ENCODE measurements at regions not wholly inside any gene's neighbourhood (a gene's known extent, or its start where the extent isn't known, plus 50 kb on each side); places are given as distances from the start of the nearest gene placed in this dataset.

DNA sequence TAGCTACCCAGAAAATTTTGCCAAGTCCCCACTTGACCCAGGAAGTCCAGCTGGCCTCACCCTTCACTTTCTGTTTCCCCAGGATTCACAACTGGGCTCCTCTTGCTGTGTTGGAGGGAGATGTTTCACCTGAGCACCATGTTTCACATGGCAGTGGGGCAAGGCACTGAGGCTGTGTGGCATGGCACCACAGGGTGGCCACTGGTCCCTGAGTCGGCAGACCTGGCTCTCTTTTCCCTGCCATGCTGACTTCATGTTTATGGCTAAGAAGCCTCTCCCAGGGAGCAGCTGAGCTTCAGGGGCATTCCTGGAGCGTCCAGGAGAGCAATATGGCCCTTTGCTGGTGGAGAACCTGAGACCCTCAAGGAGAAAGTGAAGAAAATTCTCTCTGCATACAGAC is 266.9 kb downstream of the RPS24 start:
- Histone ChIP-seq H3K27ac (peak overlapping the region in 2 of 5 donors; percentile 70 to 81), H3K36me3 (replicated peaks in 1 of 2) (no peaks in the 10 kb centered on the region), H3K4me1 (replicated peaks in 1 of 2) (peaks cover 0 to 17% of the 10 kb centered on the region in 2 donors), H3K4me3 (no peak overlapping the region), H3K9me3 (replicated peaks in 1 of 3) (no peaks in the 10 kb centered on the region), H3K27me3 (no peaks in the 10 kb centered on the region)
- TF ChIP-seq, protein P1, sequence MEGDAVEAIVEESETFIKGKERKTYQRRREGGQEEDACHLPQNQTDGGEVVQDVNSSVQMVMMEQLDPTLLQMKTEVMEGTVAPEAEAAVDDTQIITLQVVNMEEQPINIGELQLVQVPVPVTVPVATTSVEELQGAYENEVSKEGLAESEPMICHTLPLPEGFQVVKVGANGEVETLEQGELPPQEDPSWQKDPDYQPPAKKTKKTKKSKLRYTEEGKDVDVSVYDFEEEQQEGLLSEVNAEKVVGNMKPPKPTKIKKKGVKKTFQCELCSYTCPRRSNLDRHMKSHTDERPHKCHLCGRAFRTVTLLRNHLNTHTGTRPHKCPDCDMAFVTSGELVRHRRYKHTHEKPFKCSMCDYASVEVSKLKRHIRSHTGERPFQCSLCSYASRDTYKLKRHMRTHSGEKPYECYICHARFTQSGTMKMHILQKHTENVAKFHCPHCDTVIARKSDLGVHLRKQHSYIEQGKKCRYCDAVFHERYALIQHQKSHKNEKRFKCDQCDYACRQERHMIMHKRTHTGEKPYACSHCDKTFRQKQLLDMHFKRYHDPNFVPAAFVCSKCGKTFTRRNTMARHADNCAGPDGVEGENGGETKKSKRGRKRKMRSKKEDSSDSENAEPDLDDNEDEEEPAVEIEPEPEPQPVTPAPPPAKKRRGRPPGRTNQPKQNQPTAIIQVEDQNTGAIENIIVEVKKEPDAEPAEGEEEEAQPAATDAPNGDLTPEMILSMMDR (IDR thresholded peaks at IDR 0.05): no peak
- no peak for TF ChIP-seq POLR2A (IDR thresholded peaks at IDR 0.05)
- WGBS, 4 donors: 90 to 100% (median 98%) methylated on average over 1 to 2 of the region's 2 CpGs
- intact Hi-C loops (cut with DNase I): loop anchor here in 1 of 2 donors (10.0 kb wide), 1 partner anchor 256 kb away; no protein-coding TSS in a partner anchor
- DNase-seq: peak in 2 of 7 donors; percentile 11 to 48

DNA sequence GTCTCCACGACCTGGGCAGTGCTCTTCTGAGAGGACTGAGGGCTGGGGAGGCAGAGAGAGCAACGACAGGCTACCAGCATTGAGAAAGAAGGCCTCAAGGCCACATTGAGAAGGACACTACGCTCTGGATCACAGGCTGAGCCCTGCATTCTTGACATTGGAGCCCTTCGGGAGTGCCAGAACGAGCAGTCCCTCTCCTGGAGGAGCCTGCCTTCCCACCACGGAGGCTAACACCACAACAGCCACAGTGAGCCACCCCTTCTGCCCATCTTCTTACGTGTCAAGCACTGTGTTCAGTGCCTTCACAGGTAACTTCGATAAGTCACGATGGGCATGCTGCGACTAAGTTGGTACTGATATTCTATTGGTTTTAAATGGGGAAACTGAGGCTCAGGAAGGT is 267.8 kb downstream of the RPS24 start:
- peak in 3 of 7 donors; percentile 16 to 57 (median 41) for DNase-seq
- 69 to 84% (median 78%) methylated on average over 7 to 10 of the region's 10 CpGs for WGBS, 4 donors
- TF ChIP-seq POLR2A (IDR thresholded peaks at IDR 0.05): no peak
- TF ChIP-seq, protein P1 (IDR thresholded peaks at IDR 0.05): no peak
- H3K4me1 ChIP-seq (replicated peaks in 1 of 2): peaks cover 0 to 17% of the 10 kb centered on the region in 2 donors
- intact Hi-C loops (cut with DNase I): loop anchor here in 1 of 2 donors (10.0 kb wide), 1 partner anchor 257 kb away; no protein-coding TSS in a partner anchor
- H3K36me3 ChIP-seq (replicated peaks in 1 of 2): no peaks in the 10 kb centered on the region
- no peaks in the 10 kb centered on the region for H3K9me3 ChIP-seq (replicated peaks in 1 of 3)
- no peaks in the 10 kb centered on the region for H3K27me3 ChIP-seq
- no peak overlapping the region for H3K4me3 ChIP-seq
- peak overlapping the region in 1 of 5 donors; percentile 89 for H3K27ac ChIP-seq

DNA sequence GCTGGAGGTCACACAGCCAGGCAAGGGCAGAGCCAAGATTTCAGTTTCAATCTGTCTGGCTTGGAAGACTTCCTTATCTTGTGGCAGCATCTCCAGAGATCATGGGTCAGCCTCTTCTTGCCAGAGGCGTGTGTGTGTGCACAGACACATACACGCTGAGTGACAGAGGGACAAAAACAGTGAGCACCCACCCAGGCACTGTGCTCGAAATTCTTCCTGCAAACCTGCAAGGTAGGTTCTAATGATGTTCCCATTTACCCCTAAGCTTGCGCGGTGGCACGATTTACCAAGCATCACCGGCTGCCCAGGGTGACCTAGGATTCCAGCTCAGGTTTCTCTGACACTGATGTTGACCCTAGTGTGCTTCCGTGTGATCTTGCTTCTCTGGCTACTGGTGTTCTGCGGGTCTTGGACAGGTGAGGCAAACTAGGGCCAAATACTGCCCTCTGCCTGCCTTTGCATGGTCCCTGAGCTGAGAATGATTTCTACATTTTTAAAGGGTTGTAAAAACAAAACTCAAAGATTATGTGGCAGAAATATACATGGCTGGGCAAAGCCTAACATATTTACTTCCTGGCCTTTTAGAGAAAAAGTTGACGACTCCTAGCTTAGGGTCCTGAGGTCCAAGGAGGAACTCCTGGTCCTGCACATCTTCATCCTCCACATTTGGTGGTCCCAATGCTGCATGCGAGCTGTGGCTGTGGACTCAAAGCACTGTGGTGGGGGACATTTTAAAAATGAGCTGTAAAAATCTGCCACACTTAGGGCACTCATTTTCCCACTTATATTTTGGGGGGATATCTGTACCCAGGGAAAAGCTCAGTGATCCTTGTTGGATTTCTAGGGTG is 268.5 kb downstream of the RPS24 start:
- Histone ChIP-seq H3K9me3 (replicated peaks in 1 of 3) (no peaks in the 10 kb centered on the region), H3K27ac (peak overlapping the region in 2 of 5 donors; percentile 83 to 89), H3K4me1 (replicated peaks in 1 of 2) (peaks cover 0 to 17% of the 10 kb centered on the region in 2 donors), H3K27me3 (no peaks in the 10 kb centered on the region), H3K36me3 (replicated peaks in 1 of 2) (no peaks in the 10 kb centered on the region), H3K4me3 (peak overlapping the region in 1 of 4 donors; percentile 54)
- intact Hi-C loops (cut with DNase I): loop anchor here in 1 of 2 donors (10.0 kb wide), 1 partner anchor 257 kb away; no protein-coding TSS in a partner anchor
- WGBS, 4 donors: 81 to 85% (median 82%) methylated on average over 11 of the region's 11 CpGs
- DNase-seq: peak in 1 of 7 donors; percentile 55
- TF ChIP-seq, protein P1 (IDR thresholded peaks at IDR 0.05): no peak
- TF ChIP-seq POLR2A (IDR thresholded peaks at IDR 0.05): no peak

DNA sequence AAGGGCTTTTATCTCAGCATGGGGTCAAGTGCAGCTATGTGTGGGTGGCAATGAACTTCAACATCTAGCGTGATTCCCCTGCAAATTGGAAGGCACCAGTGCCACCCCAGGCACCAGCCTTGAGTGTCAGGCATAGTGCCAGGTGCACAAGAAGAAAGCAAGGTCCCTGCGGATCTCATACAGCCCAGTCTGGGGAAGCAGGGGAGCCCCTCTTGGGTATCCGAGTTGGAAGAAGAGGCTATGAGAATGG is 269.0 kb downstream of the RPS24 start:
- no peaks in the 10 kb centered on the region for H3K9me3 ChIP-seq (replicated peaks in 1 of 3)
- peaks cover 0 to 17% of the 10 kb centered on the region in 2 donors for H3K4me1 ChIP-seq (replicated peaks in 1 of 2)
- H3K27me3 ChIP-seq: no peaks in the 10 kb centered on the region
- H3K27ac ChIP-seq: peak overlapping the region; percentile 35 to 89 (median 78)
- H3K36me3 ChIP-seq (replicated peaks in 1 of 2): no peaks in the 10 kb centered on the region
- H3K4me3 ChIP-seq: peak overlapping the region in 3 of 4 donors; percentile 29 to 58 (median 54)
- no peak for DNase-seq
- TF ChIP-seq, protein P1 (IDR thresholded peaks at IDR 0.05): no peak
- TF ChIP-seq POLR2A (IDR thresholded peaks at IDR 0.05): no peak
- intact Hi-C loops (cut with DNase I): loop anchor here in 1 of 2 donors (10.0 kb wide), 1 partner anchor 258 kb away; no protein-coding TSS in a partner anchor
- WGBS, 4 donors: 0 to 7% (median 6%) methylated on average over 2 to 3 of the region's 3 CpGs
